SKM-1 (cell line): ENCODE measurements at regions not wholly inside any gene's neighbourhood (a gene's known extent, or its start where the extent isn't known, plus 50 kb on each side); places are given as distances from the start of the nearest gene placed in this dataset.

ENCODE experiments used
- DNase-seq: peaks from one replicate; lab custom pipeline; 2025; ENCODE audit not compliant: unreplicated experiment; lab: John Stamatoyannopoulos, UW

GRCh38 chr12:19941096-19941495, 427.2 kb upstream of the PDE3A start:
- DNase-seq = no peak

- no peak for DNase-seq
Observed at GRCh38 chr12:19945559-19946435, 422.5 kb upstream of the PDE3A start.

- no peak for DNase-seq
Observed at GRCh38 chr12:19946550-19946949, 421.8 kb upstream of the PDE3A start.

GRCh38 chr12:19947344-19947743, 421.0 kb upstream of the PDE3A start:
- no peak for DNase-seq

- no peak for DNase-seq
Observed at GRCh38 chr12:19951664-19952063, 416.7 kb upstream of the PDE3A start.

- no peak for DNase-seq
Observed at GRCh38 chr12:19953734-19954133, 414.6 kb upstream of the PDE3A start.

- no peak for DNase-seq
Observed at GRCh38 chr12:19954163-19954562, 414.2 kb upstream of the PDE3A start.

GRCh38 chr12:19957308-19958125, 410.8 kb upstream of the PDE3A start:
- no peak for DNase-seq

- DNase-seq = no peak
Observed at GRCh38 chr12:19958389-19958788, 409.9 kb upstream of the PDE3A start.

- DNase-seq = no peak
Observed at GRCh38 chr12:19959353-19959752, 409.0 kb upstream of the PDE3A start.

GRCh38 chr12:19960527-19960926, 407.8 kb upstream of the PDE3A start:
- DNase-seq = no peak

GRCh38 chr12:19962192-19962591, 406.1 kb upstream of the PDE3A start:
- no peak for DNase-seq

GRCh38 chr12:19963972-19964371, 404.4 kb upstream of the PDE3A start:
- no peak for DNase-seq

GRCh38 chr12:19964549-19964948, 403.8 kb upstream of the PDE3A start:
- DNase-seq = no peak

- no peak for DNase-seq
Observed at GRCh38 chr12:19965196-19966038, 402.9 kb upstream of the PDE3A start.

- no peak for DNase-seq
Observed at GRCh38 chr12:19967001-19967400, 401.3 kb upstream of the PDE3A start.

- DNase-seq = peak; percentile 1
Observed at GRCh38 chr12:19967431-19967830, 400.9 kb upstream of the PDE3A start.

- no peak for DNase-seq
Observed at GRCh38 chr12:19970116-19970515, 398.2 kb upstream of the PDE3A start.

- no peak for DNase-seq
Observed at GRCh38 chr12:19970821-19971220, 397.5 kb upstream of the PDE3A start.

- DNase-seq = no peak
Observed at GRCh38 chr12:19971361-19972280, 396.7 kb upstream of the PDE3A start.
